Embryonic facial prominence (tissue), 1 donor: ENCODE measurements at regions not wholly inside any gene's neighbourhood (a gene's known extent, or its start where the extent isn't known, plus 50 kb on each side); places are given as distances from the start of the nearest gene placed in this dataset.
"Not testable (repeated sequence)": the region's sequence is repeated elsewhere in the genome, so short reads cannot be mapped to it uniquely, and the experiment has no call there.

ENCODE experiments used
- DNase-seq: peaks from one replicate; pipeline ENCODE4 v3.0.0-alpha.2; 2016; ENCODE audit errors: extremely low spot score

DNA sequence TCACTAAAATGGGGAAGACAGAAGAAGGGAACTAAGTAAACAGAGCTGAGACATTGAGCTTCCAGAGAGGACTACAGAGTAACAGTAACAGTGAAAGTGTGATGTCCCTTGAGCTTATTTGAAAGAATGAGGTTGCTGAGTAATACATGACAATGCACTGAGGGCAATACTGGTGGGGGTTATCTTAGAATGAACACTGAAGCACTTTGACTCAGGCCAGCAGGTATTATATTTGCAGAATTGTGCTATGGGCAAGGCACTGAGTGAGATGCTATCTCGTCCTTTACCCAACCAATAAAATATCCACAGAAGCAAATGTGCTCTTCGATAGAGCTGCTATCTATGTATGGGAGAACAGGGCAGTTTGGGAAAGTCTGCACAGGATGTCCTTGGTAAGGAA is 133.2 kb downstream of the DISP1 start:
- no peak for DNase-seq

DNA sequence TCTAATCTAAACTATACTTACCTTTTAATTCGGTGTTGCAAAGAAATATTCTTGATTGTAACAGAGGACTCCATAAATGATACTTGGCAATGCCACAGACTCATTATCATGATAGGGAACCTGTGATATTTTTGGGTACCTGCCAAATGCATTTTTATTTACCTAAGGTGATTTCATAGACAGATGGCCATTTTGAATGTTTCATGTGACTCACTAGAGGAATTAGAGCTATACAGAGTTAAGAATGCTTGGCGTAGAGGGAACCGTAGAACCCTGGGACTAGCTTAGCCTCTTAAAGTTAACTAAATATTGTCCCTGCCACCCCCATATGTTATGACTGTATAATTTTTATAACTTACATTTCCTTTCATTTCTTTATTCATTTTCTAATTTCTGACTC is 136.1 kb downstream of the DISP1 start:
- no peak for DNase-seq

DNA sequence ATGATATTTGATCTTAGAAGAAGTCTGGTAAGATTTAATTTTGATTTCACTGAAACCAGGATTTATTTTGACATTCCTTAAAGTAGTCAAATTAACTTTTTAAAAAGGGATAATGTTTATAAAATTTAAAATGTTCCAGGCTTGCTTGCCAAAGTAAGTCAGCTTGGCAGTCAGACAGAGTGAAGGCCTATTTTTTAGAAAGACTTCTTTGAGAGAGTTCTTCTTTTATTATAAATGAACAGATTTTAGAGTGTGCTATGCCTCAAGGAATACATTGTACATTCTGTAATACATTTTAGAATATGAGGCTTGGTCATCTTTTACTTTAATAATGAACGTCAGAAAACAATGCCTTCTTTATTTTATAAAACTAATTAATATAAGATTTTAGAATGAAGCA is 138.7 kb downstream of the DISP1 start:
- no peak for DNase-seq

DNA sequence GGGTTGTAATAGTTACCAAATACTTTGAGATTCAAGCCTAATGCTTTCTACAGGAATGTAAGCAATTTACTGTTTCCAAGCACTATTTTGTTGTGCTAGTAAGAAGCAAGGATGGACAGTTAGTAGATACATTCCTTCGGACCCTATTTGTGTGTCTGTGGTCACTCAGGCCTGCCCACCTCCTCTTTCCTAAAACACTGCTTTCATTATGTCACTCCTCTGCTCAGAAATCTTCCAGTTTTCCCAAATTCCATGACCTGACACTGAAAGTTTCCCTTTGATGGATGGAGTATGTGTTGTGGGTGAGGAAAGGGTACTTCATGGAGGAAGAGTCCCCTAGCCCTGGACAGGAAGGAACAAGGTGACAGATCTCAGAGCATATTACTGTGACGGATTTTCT is 141.1 kb downstream of the DISP1 start:
- no peak for DNase-seq

DNA sequence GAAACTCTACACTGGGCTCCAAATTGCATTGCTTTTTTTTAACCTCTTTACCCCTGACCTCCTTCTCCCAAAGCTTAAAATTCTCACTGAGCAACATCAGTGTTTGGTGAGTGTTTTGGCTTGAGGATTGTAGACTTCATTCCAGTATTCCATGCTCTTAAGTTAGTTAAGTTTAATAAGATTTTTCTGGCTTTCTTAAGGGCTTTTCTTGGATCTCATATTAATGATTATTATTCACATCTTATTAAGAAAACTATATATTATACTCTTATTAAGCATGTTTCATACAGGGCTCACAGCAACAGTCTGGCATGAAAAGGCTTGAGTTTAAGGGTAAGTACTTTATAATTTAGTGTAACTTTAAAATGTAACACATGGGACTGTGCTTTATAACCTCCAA is 141.8 kb downstream of the DISP1 start:
- no peak for DNase-seq

DNA sequence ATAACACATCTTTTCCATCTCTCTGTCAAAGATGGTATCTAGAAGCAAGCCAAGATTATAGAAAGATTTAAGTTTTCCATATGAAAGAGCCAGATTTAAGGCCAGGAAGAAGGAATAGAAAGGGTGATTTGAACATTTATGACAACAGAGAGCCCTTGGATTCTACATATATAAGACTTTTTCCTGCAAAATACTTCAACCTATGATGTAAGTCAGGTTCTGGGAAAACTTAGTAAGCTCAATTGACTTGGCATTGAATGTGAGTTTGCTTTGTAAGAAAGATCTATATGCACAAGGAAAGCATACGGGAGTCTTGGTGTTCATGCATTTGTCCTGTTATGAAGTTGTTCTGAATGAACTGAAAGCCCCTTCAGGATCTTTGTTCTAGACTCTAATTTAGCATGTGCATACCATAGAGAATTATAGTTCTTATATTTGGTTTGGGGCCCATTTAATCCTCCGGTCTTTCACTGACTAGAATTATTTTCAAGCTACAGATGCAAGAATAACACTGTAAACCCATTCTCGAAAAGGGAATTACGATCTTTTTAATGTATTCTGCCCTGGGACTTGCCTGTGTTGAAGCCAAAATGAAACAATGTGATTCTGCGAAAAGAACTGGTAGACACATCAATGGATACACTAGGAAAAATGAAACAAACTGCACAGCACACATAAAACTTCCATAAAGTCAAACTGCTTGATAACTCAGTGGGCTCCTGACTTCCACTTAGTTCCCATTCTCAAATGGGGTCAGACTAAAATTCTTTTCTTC is 152.8 kb downstream of the DISP1 start:
- no peak for DNase-seq

DNA sequence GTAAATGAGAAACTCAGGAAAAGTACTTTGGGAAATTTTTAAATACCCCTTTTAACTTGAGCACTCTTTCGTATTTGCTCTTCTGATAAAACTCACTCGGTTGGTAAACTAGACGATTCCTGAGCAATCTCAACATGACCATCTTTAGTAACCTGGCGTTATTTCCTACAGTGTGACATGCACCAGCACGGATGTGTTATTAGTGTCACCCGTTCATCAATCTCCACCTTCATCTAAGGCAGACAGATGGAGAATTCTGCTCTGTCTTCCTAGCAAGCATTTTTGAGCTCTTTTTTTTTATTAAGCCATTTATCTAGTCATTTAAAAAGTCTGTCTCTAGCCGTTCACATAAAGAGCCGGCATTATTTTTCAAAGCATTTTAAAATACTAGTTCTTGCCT is 155.2 kb downstream of the DISP1 start:
- no peak for DNase-seq

DNA sequence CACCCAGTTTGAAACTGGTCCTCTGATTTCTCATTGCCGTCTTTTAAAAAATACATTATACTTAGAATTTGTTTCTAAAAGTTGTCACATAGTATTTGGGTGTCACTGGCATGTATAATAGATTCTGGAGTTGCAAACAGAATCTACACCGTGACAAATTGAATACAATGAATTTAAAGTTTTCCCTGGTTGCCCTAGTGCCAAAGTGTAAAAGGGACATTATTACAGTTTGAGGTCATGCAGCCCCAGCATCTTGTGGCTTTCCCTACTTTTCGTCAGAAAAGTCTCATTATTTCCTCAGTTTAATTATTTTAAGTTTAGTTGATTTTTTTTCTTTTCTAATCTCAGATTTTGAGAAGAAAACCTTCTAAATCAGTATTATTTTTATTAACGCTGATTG is 155.9 kb downstream of the DISP1 start:
- DNase-seq = no peak

DNA sequence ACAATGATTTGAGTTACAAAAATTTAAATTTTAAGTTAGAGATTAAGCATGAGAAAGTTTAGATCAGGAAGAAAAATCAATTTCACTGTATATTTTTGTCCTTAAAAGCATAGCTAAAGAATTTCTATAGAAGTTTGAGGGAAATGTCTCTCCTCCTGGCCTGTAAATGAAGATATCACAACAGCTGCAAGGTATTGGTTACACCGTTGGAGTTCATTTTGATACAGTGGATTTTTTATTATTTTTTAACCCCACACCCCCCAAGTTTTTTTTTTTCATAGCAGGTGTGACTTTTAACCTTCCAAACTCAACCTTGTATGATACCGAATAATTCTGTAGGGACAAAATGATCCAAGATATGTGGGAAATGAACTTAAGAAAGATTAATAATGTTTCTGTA is 156.3 kb downstream of the DISP1 start:
- no peak for DNase-seq

DNA sequence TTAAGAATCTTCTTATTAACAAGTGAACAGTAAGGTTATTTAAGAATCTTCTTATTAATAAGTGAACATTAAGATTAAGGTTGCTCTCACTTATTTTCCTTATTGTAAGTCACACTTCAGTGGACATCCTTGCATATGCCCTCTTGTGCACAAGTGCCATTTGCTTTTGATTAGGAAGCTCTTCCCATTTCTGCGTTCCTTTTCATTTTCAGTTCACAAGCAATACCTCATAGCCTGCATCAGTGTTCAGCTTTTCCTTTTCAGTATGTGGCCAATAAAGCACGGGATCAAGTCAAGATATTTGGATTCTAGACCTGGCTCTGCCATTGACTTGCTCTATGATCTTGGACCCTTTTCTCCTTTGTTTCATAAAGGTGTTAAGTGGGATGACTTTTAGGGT is 158.7 kb downstream of the DISP1 start:
- no peak for DNase-seq

DNA sequence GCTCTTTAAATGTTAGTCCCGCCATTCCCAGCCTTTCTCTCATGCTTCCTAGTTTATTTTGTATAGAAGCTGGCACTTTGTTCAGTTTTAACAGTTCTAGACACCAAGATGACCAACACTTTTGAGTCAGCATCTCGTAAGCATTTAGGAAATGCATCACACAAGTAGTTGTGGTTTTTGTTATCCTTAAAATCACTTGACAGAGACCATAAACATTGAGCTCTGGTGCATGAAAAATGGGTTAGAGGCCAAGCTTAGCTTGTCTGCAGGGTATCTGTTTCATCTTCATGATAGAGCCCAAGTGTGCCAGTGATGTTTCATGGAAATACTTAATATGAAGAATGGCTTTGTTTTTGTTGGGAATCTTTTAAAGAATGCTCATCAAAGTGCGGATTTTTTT is 159.7 kb downstream of the DISP1 start:
- DNase-seq = no peak

DNA sequence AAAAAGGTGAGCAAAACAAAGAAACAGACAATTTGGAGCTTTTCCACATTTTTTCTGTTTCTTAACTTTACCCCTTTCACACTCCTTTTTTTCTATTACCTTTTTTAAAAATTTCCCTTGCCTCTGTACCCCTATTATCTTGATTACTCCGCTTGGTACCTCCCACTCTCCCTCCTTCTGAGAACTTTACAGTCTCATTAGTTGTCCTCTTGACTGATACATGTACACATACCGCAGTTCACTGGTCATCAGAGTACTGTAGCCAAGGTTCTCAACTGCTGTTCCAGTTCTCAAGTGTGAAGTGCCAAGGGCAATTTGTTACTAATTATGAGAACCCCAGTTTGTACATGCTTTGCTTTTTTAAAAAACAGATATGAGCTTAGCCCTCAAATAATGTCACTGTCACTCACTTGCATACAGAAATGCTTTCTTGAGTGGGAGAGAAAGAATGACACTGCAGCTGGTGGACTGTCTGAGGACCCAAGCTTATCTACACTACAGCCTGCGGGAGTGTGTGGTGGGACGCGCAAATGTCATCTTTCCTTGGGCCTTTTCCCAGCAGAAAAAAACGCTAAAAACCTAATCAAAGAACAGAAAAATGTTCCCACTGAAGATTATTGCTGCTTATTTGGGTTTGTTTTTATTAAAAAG is 160.8 kb downstream of the DISP1 start:
- DNase-seq = no peak

DNA sequence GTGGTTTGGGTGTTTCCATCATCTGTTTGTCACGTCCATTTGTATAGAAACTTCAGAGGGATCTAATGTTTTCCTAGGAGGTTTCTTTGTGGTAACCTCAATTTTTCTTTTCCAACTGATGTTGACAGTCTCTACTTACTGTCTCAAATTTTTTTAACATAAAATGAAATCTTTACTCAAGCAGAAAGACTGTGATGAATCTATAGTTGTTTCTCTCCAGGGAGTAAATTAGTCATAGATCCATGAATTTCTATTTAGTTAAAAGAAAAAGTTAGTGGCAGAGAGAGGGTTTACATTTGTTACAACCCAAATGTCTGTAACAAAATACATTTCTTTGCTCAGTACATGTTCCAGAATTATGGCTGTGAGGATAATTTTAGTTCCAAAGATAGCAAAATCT is 161.6 kb downstream of the DISP1 start:
- DNase-seq = no peak

DNA sequence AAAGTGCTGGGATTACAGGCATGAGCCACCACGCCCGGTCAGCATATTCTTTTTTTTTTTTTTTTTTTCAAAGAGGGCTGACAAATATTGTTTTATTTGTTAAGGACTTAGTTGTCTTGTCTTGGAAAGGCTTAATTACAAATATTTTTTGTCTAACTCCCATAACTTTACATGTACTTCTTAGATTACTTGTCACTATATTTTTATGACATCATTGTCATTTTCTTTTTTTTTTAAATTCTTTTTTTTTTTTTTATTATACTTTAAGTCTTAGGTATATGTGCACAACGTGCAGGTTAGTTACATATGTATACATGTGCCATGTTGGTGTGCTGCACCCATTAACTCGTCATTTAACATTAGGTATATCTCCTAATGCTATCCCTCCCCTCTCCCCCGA is 162.5 kb downstream of the DISP1 start:
- not testable (repeated sequence) for DNase-seq

DNA sequence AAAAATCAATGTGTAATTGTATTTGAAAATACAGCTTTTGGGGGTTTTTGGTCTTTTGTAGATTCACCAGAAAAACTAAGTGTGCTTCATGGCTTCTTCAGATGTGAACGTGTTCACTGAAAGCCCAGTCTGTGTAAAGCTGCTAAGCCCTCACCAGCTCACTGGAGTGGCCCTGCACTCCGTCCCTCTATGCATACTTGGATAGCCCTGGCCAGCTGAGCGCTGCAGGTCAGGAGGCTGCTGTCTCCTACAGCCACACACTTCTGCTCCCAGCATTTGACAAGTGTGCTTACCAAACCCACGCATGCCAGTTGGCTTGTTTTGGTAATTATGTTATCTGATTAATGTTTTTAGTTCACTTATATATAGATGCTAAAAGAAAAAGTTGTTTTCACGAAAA is 163.5 kb downstream of the TLR5 start:
- no peak for DNase-seq

DNA sequence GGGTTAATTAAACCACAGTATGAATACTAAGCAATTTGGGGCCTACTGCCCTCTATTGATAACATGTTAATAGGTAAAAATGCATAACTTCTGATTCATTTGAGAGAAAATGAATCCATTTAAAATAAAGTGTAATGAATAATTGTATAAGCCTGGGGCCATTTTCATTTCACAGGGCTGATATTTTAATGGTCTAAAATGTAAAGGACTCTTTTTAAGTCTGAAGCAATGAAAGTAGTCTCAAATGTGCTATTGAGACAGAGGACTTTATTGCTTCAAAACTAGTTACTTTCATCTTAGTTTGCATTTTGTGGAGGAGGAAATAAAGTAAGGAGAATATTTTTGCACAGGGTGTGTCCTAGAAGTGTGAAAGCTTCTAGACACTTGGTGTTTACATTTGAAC is 155.4 kb downstream of the TLR5 start:
- DNase-seq = no peak

DNA sequence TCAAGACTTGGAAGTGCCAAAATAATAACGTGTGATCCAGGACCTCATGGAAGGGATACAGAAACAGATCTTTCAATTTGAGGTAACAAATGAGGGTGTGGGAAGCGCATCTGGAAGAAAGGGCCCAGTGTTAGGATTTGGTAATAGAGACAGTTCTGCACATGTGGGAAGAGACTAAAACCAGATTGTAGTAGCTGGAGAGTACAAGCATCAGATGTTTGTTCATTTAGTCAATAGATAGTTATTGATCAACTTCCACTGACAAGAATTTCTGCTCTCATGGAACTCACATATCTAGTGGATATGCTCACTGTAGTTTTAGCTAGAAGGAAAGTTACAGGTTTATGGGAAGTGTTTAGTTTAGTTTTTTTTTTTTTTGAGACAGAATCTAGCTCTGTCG is 153.6 kb downstream of the TLR5 start:
- DNase-seq = no peak

DNA sequence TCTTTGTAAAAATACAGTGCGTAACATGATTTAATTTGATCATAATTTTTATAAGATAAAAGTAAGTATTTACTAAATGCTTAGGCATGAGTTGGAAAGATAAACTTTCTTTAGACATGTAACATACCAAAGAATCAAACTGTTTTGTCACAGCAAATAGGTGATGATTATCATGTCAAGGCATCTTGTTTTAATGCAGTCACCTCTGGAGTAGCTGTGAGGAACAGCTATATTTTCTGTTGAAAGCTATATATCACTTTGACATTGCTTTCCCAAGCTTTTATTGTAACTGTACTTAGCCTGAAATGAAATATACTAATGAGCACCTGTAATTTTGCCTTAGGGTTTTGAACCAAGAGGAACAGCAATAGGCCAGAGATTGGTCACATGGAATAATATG is 151.9 kb downstream of the TLR5 start:
- DNase-seq = no peak

DNA sequence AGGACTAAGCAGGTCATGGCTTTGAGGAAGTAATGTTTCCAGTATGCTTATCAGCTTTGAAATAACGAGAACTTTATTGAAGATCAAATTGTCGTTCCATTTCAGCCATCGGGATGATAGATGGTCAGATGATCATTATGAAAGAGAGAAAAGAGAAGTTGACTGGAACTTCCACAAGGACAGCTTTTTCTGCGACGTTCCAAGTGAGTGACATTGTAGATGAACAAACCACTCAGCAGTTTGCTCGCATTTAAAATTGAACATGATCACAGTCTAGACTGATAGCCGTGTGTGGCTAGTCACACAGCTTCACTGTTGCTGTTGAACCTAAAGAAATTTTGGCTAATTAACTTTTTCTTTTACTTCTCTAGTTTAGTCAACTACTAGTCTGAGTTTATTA is 151.1 kb downstream of the TLR5 start:
- DNase-seq = no peak

DNA sequence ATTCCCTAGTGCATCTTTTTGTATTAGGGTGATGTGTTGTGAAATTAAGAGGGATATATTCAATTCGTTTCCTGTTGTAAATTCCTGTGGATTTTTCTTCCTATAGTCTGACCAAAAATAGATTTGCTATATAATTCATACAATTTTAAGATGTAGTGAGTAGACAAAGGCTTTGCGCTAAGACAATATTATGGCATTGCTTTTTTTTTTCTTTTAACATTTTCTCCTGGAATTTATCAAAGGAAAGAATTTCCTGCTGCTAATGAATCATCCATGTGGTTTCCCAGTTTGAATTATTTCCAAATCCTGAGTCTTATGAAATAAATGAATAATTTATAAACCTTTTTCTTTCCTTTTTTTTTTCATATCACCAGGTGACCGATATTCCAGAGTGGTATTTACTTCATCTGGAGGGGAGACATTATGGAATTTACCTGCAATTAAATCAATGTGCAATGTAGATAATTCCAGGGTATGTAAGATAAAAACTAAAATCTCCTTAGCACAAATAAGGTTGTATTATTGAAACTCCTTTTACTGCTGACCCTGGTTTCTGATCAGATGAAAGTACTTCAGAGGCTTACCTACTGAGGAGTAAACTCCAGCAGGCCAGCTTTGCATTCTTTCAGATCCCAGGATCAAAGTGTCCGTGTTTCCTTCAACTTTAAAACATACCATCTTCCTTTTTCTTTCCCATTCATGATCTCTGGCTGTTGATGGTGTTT is 148.4 kb downstream of the TLR5 start:
- no peak for DNase-seq

DNA sequence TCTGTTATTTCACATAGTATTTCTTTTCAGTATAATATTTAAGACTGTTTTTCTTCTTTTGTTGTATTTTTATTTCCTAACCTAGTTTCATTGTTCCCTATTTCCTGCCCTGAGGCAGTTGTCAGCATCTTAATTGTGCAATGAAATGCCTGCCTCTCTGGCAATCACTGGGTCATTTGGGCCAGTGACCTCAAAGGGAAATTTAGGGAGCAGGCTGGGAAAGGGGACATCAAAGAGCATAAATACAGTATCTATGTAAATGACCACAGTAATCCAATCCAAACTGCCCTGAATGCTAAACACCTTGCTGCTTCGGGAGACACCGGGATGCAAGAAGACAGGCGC is 147.8 kb downstream of the TLR5 start:
- DNase-seq = no peak

DNA sequence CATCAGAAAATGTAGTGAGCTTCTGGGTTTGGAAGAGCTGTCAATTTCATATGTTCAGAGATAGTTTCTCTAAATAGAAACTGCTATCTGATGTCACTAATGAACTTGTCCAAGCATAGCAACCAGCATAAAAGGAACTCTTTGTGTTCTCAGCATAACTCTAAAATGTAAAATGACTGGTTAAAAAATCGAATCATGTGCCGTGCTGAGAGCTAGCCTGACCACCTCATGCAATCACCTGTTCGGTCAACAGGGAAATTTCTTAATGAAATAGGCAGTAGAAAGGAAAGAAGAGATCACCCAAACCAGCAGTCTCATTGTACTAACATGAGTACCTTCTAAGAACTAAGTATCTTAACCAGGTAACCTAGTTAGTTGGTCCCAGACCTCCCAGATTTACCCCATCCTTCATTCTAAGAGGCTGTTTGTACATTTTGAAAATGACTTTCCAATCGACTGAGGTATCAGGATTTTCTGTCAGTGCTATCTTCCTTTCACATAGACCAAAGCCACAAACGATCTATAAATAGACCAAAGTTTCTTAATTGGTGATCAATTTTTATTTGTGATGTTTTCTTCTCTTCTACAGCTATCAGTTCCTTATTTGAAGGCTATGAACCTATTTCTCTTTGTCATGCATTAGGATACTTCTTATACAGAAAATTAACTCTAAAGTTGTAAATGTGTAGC is 147.3 kb downstream of the TLR5 start:
- DNase-seq = no peak
